Left forelimb (tissue), 1 donor: ENCODE measurements at regions not wholly inside any gene's neighbourhood (a gene's known extent, or its start where the extent isn't known, plus 50 kb on each side); places are given as distances from the start of the nearest gene placed in this dataset.

Experiments used
- DNase-seq: peaks from one replicate; pipeline ENCODE4 v3.0.0-alpha.2; 2018; ENCODE audit warnings: low spot score

- no peak for DNase-seq
Measured at GRCh38 chr2:7209757-7210555, 292.7 kb downstream of the RNF144A start.

GRCh38 chr2:7210712-7211111 lies 293.5 kb downstream of the RNF144A start:
- DNase-seq, result no peak

- DNase-seq, result no peak
Measured at GRCh38 chr2:7225848-7226247, 308.6 kb downstream of the RNF144A start.

GRCh38 chr2:7226501-7226900 lies 309.3 kb downstream of the RNF144A start:
- no peak for DNase-seq

GRCh38 chr2:7233126-7233525 lies 315.9 kb downstream of the RNF144A start:
- no peak for DNase-seq

GRCh38 chr2:7237466-7237865 lies 320.3 kb downstream of the RNF144A start:
- DNase-seq, result no peak

GRCh38 chr2:7239078-7239477 lies 321.9 kb downstream of the RNF144A start:
- DNase-seq, result no peak

- no peak for DNase-seq
Measured at GRCh38 chr2:7241041-7241745, 324.0 kb downstream of the RNF144A start.

- no peak for DNase-seq
Measured at GRCh38 chr2:7242189-7242867, 325.1 kb downstream of the RNF144A start.

- DNase-seq, result no peak
Measured at GRCh38 chr2:7243276-7243675, 326.1 kb downstream of the RNF144A start.

GRCh38 chr2:7256377-7256776 lies 339.2 kb downstream of the RNF144A start:
- DNase-seq, result no peak

GRCh38 chr2:7262727-7263126 lies 345.5 kb downstream of the RNF144A start:
- no peak for DNase-seq

- no peak for DNase-seq
Measured at GRCh38 chr2:7264791-7265190, 347.6 kb downstream of the RNF144A start.

GRCh38 chr2:7265286-7265685 lies 348.1 kb downstream of the RNF144A start:
- no peak for DNase-seq

- DNase-seq, result no peak
Measured at GRCh38 chr2:7269106-7269643, 352.0 kb downstream of the RNF144A start.

GRCh38 chr2:7270011-7270431 lies 352.8 kb downstream of the RNF144A start:
- no peak for DNase-seq

- DNase-seq, result no peak
Measured at GRCh38 chr2:7272210-7272609, 355.0 kb downstream of the RNF144A start.

- DNase-seq, result no peak
Measured at GRCh38 chr2:7278984-7279383, 361.8 kb downstream of the RNF144A start.

GRCh38 chr2:7279421-7279949 lies 362.3 kb downstream of the RNF144A start:
- DNase-seq, result no peak

- DNase-seq, result no peak
Measured at GRCh38 chr2:7280790-7281189, 363.6 kb downstream of the RNF144A start.

GRCh38 chr2:7281231-7282201 lies 364.3 kb downstream of the RNF144A start:
- no peak for DNase-seq
